ENCODE measurements at regions not wholly inside any gene's neighbourhood (a gene's known extent, or its start where the extent isn't known, plus 50 kb on each side); places are given as distances from the start of the nearest gene placed in this dataset.

- TF ChIP-seq, protein P1, sequence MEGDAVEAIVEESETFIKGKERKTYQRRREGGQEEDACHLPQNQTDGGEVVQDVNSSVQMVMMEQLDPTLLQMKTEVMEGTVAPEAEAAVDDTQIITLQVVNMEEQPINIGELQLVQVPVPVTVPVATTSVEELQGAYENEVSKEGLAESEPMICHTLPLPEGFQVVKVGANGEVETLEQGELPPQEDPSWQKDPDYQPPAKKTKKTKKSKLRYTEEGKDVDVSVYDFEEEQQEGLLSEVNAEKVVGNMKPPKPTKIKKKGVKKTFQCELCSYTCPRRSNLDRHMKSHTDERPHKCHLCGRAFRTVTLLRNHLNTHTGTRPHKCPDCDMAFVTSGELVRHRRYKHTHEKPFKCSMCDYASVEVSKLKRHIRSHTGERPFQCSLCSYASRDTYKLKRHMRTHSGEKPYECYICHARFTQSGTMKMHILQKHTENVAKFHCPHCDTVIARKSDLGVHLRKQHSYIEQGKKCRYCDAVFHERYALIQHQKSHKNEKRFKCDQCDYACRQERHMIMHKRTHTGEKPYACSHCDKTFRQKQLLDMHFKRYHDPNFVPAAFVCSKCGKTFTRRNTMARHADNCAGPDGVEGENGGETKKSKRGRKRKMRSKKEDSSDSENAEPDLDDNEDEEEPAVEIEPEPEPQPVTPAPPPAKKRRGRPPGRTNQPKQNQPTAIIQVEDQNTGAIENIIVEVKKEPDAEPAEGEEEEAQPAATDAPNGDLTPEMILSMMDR (IDR thresholded peaks at IDR 0.05) = no peak
- POLR2A ChIA-PET = no interaction called here
- Mint-ChIP-seq H3K27ac (no peak overlapping the region), H3K27me3 (no peaks in the 10 kb centered on the region), H3K4me1 (ENCODE audit: low read depth) (no peaks in the 10 kb centered on the region), H3K9me3 (peaks cover 2% of the 10 kb centered on the region), H3K4me3 (no peak overlapping the region), H3K36me3 (ENCODE audit: low read depth) (no peaks in the 10 kb centered on the region)
- no peaks in the 10 kb centered on the region for H3K36me3 ChIP-seq (ENCODE audit: insufficient read depth, low read length)
- ATAC-seq (ENCODE audit: poor library complexity) = no peak
- intact Hi-C loops (cut with DNase I, micrococcal nuclease) = no loop called here
- no peaks in the 10 kb centered on the region for H3K27me3 ChIP-seq (ENCODE audit: control insufficient read depth in 1 of 2, insufficient read depth in 2 of 2, low read length in 2 of 2)
- H3K4me1 ChIP-seq (ENCODE audit: insufficient read depth, low read length) = no peaks in the 10 kb centered on the region
- H3K27ac ChIP-seq (ENCODE audit: low read depth in 1 of 2, low read length in 2 of 2) = no peak overlapping the region
- CTCF ChIA-PET = no interaction called here
- no peaks in the 10 kb centered on the region for H3K9me3 ChIP-seq (ENCODE audit: control insufficient read depth in 1 of 2, insufficient read depth in 1 of 2, low read length in 2 of 2)
- no peak overlapping the region for H3K4me3 ChIP-seq (ENCODE audit: low read length)
- DNase-seq = no peak
Observed at GRCh38 chr10:56632537-56632936, 271.5 kb upstream of the ZWINT start.

DNA sequence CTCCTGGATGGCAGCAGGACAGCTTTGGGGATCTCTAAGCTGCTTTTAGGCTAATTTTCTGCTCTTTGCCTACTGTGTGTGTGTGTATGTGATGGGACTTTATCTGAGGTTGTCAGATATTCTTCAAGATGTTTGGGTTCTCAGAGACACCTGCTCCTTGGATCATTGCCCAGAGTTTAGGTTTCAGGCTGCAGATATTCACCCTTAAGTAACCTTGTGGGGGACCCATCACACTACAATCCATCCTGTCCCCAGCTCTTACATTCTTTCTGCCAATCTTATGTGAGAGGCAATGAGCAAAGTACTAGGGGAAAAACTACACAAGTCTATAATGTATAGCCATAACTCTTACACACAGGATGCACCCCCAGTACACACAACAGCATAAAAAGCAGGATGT is 263.0 kb upstream of the ZWINT start:
- Mint-ChIP-seq H3K27me3 (no peaks in the 10 kb centered on the region), H3K4me1 (ENCODE audit: low read depth) (no peaks in the 10 kb centered on the region), H3K4me3 (no peak overlapping the region), H3K36me3 (ENCODE audit: low read depth) (no peaks in the 10 kb centered on the region), H3K27ac (no peak overlapping the region), H3K9me3 (peaks cover 3% of the 10 kb centered on the region)
- ATAC-seq (ENCODE audit: poor library complexity) (no peak), DNase-seq (no peak)
- Histone ChIP-seq H3K27me3 (ENCODE audit: control insufficient read depth in 1 of 2, insufficient read depth in 2 of 2, low read length in 2 of 2) (no peaks in the 10 kb centered on the region), H3K9me3 (ENCODE audit: control insufficient read depth in 1 of 2, insufficient read depth in 1 of 2, low read length in 2 of 2) (no peaks in the 10 kb centered on the region), H3K36me3 (ENCODE audit: insufficient read depth, low read length) (no peaks in the 10 kb centered on the region), H3K4me1 (ENCODE audit: insufficient read depth, low read length) (no peaks in the 10 kb centered on the region), H3K4me3 (ENCODE audit: low read length) (no peak overlapping the region), H3K27ac (ENCODE audit: low read depth in 1 of 2, low read length in 2 of 2) (no peak overlapping the region)
- ChIA-PET POLR2A (no interaction called here), CTCF (no interaction called here)
- intact Hi-C loops (cut with DNase I, micrococcal nuclease) = no loop called here
- TF ChIP-seq, protein P1 (IDR thresholded peaks at IDR 0.05) = no peak

DNA sequence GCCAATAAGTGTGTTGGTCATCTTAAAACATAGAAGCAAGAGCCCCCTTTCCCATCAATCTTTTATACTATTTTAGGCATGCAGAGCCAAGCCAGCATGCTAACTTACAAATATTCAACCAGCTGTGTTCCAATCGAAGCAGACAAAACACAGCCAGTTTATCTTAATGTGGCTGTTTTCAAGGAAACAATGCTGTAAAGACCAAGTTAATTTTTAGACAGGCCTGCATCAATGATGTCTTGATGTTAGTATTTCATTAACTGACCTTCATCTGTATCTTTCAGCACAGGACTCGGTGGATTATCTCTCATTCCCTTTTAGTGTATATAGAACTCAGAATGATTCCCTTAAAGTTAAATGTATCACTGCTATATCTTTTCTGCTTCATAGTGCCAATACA is 262.0 kb upstream of the ZWINT start:
- no peak overlapping the region for H3K27ac ChIP-seq (ENCODE audit: low read depth in 1 of 2, low read length in 2 of 2)
- intact Hi-C loops (cut with DNase I, micrococcal nuclease) = no loop called here
- no peaks in the 10 kb centered on the region for H3K27me3 ChIP-seq (ENCODE audit: control insufficient read depth in 1 of 2, insufficient read depth in 2 of 2, low read length in 2 of 2)
- POLR2A ChIA-PET = no interaction called here
- ATAC-seq (ENCODE audit: poor library complexity) = no peak
- TF ChIP-seq, protein P1 (IDR thresholded peaks at IDR 0.05) = no peak
- CTCF ChIA-PET = no interaction called here
- H3K27me3 Mint-ChIP-seq = no peaks in the 10 kb centered on the region
- no peaks in the 10 kb centered on the region for H3K36me3 ChIP-seq (ENCODE audit: insufficient read depth, low read length)
- no peak overlapping the region for H3K27ac Mint-ChIP-seq
- no peaks in the 10 kb centered on the region for H3K9me3 ChIP-seq (ENCODE audit: control insufficient read depth in 1 of 2, insufficient read depth in 1 of 2, low read length in 2 of 2)
- H3K4me3 ChIP-seq (ENCODE audit: low read length) = no peak overlapping the region
- no peak overlapping the region for H3K4me3 Mint-ChIP-seq
- H3K36me3 Mint-ChIP-seq (ENCODE audit: low read depth) = no peaks in the 10 kb centered on the region
- peaks cover 3% of the 10 kb centered on the region for H3K9me3 Mint-ChIP-seq
- H3K4me1 Mint-ChIP-seq (ENCODE audit: low read depth) = no peaks in the 10 kb centered on the region
- DNase-seq = no peak
- H3K4me1 ChIP-seq (ENCODE audit: insufficient read depth, low read length) = no peaks in the 10 kb centered on the region

Measured in CD4-positive, alpha-beta T cell (primary cell).